Right renal pelvis (tissue), 4 donors: ENCODE measurements at regions not wholly inside any gene's neighbourhood (a gene's known extent, or its start where the extent isn't known, plus 50 kb on each side); places are given as distances from the start of the nearest gene placed in this dataset.
A peak's percentile ranks its signal among the peaks of the same experiment; 100 is the strongest.
"Not testable (repeated sequence)": the region's sequence is repeated elsewhere in the genome, so short reads cannot be mapped to it uniquely, and the experiment has no call there.

ENCODE experiments used
- DNase-seq, 4 donors: peaks; one replicate each; pipeline ENCODE4 v3.0.0-alpha.2; 2013; ENCODE audit warnings: low read depth in 4 of 4, low spot score in 3 of 4, missing footprints in 1 of 4

DNA sequence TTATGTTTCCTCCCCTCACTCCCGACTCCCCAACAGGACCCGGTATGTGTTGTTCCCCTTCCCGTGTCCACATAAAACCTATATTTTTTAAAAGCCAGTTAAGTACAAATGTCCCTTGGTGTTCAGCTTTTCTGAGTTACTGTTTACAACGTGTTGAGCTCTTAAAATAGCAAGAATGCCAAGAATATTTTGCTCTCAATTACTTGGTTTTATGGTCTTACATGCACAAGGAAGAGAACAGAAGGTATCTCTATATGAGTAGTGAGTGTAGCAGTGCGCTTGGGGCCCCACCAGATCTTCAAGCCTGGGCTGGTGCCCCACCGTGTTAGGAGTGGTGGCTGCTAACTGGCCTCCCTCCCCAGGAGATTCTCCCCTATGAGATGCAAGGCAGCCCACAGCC, 75.3 kb downstream of the RIN2 start:
- no peak for DNase-seq

DNA sequence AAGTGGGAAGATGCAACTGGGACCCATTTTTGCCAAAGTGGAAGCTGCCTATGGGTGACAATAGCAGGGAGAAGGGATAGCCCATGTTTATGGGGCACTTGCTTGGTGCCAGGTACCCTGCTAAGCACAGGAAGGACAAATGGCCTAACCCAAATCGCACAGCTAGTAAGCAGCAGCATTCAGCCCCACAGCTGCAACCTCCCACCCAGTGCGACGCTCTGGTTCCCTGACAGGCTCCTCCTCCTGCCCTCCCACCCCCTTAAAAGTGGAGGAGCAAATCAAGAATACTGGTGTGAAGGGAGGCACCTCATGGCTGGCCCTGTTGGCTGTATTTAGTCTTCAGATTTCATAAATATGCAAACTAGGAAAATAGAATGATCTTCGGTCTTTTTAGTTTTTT, 76.2 kb downstream of the RIN2 start:
- no peak for DNase-seq

GRCh38 chr20:19834783-19835182, 76.7 kb downstream of the RIN2 start:
- no peak for DNase-seq

GRCh38 chr20:19835533-19836222, 77.6 kb downstream of the RIN2 start:
- no peak for DNase-seq

GRCh38 chr20:19838468-19838867, 80.4 kb downstream of the RIN2 start:
- no peak for DNase-seq

GRCh38 chr20:19839053-19839452, 81.0 kb downstream of the RIN2 start:
- no peak for DNase-seq

DNA sequence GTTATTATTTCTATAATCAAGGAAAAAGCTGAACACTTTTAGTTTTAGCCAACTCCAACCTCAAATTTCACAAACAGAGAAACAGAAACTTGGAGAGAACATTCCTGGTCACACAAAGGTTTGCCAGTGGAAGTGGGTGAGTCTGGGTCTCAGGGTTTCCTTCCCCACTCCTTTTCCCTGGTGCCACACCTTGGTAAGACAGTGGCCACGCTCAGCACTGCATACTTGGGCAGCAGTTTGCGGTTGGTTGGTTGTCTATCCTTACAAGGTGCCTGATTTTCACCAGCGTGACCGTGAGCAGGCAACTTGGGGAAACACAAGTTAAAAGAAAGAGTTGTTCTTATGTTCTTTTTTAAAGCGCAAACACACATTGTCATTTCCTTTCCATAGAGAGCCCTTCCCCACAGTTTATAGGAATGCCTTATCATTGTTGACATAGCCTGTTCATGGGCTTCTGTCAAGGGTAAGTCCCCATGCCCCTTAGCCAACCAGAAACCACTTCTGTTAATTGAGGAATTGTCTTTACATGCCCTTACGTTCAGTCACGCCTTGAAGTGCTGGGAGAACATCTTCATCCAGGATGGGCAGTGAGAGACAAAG, 82.2 kb downstream of the RIN2 start:
- no peak for DNase-seq

- DNase-seq: no peak
Observed at GRCh38 chr20:19841740-19842139, 83.7 kb downstream of the RIN2 start.

- not testable (repeated sequence) for DNase-seq
Observed at GRCh38 chr20:19844850-19845249, 86.8 kb downstream of the RIN2 start.

DNA sequence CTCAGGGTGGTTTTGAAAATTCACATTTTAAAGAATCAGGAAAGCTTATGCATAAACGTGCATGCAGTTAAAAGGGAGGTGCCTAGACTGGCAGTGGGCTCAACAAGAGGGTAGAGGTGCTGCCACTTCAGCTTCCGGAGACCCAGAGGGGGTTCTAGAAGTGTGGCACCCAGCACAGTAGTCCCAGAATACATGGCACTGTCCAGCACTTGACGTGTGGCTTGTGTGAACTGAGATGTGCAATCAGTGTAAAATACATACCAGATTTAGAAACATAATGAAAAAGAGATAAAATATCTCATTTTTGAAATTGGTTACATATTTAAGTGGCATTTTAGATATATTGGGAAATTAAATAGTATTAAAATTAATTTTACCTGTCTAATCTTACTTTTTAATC, 89.3 kb downstream of the RIN2 start:
- no peak for DNase-seq

DNA sequence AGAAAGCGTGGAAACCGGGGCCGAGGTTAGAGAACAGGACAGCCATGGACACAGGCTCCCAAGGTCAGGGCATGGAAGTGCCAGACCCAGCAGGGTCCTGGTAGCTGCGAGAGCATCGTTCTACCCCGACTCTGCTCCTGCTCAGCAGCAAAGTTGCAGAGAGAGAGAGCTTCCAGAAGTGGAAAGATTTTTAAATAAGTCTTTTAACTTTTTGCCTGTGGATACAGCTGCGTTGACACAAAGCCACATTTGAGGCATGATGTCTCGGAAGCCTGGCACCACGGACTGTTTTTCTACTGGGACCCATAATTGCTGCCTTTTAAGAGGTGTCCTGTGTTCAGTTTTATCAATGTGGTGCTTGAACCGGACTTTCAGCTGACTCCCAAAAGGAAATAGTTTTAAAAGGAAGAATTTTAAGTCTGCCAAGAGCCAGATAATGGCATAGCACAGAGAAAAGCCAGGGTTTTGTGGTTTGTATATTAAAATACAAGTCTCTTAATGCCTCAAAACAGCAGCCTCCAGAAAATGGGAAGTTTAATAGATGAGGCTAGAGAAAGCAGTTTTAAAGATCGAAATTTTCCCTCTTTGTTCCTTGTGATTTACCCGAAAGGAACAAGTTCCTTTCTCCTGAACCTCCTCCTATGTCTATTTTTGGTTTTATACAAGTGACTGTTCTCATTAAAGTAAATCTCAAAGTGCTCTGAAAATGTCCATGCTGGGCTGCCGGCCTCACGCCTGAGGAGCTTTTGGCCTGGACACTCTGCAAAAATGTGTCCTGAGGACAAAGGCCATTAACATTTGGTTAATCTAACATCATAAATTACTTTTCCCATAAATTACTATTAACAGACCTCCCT, 91.5 kb downstream of the RIN2 start:
- DNase-seq: peak in 3 of 4 donors; percentile 18 to 44 (median 26)

DNA sequence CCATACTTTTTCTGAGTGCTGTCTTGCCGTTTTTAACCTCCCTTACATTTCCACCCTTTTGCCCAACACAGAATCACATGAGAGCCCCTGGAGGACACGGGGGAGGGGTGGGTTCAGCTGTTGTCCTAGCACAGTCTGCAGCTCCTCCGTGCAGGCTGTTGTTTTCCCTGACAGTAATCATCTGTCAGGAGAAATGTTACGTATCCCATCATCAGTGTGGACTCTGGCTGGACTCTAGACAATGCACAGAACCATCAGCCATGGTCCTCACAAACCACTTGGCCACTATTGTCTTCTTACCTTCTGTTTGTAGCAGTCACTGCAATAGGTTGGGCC, 92.1 kb downstream of the RIN2 start:
- peak in 2 of 4 donors; percentile 10 to 40 for DNase-seq

GRCh38 chr20:19851861-19852260, 93.8 kb downstream of the RIN2 start:
- no peak for DNase-seq

DNA sequence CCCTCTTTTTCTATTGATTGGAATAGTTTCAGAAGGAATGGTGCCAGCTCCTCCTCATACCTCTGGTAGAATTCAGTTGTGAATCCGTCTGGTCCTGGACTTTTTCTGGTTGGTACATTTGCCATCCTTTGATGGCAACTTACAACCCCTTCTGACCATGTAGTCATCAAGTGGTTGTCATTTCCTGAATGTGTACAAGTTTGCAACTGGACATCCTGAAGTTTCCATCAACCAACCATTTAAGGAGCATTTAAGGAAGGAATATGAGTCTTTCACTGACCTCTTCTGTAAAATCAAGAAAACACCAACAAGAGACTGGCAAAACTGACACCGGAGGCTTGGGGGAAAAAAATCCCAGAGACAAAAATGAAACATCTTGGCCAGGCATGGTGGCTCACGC, 97.4 kb downstream of the RIN2 start:
- DNase-seq: no peak

- DNase-seq: no peak
Observed at GRCh38 chr20:19858466-19859371, 100.7 kb downstream of the RIN2 start.

GRCh38 chr20:19859444-19859843, 101.4 kb downstream of the RIN2 start:
- no peak for DNase-seq

- DNase-seq: no peak
Observed at GRCh38 chr20:19860737-19861136, 102.7 kb downstream of the RIN2 start.

- no peak for DNase-seq
Observed at GRCh38 chr20:19861147-19861759, 103.2 kb downstream of the RIN2 start.

- no peak for DNase-seq
Observed at GRCh38 chr20:19864130-19864529, 106.1 kb downstream of the RIN2 start.

- DNase-seq: no peak
Observed at GRCh38 chr20:19866070-19866469, 108.0 kb downstream of the RIN2 start.
